Chondrocyte (in vitro differentiated cells): ENCODE measurements at regions not wholly inside any gene's neighbourhood (a gene's known extent, or its start where the extent isn't known, plus 50 kb on each side); places are given as distances from the start of the nearest gene placed in this dataset.

Source experiments
- DNase-seq: peaks from one replicate; pipeline ENCODE4 v3.0.0; 2021; ENCODE audit warnings: mixed read lengths, low spot score
- H3K27ac Mint-ChIP-seq: one replicate; pipeline ENCODE4 v1.8.0; 2021; ENCODE audit warnings: mild to moderate bottlenecking, moderate library complexity, mixed read lengths; ENCODE audit not compliant: unreplicated experiment
- H3K27me3 Mint-ChIP-seq: 2 replicates; pipeline ENCODE4 v1.8.0; 2021; ENCODE audit warnings: low read depth, mixed read lengths
- H3K36me3 Mint-ChIP-seq: 2 replicates; pipeline ENCODE4 v1.8.0; 2021; ENCODE audit warnings: low read depth, mixed read lengths
- H3K4me1 Mint-ChIP-seq: 2 replicates; pipeline ENCODE4 v1.8.0; 2021; ENCODE audit warnings: low read depth, mild to moderate bottlenecking, mixed read lengths
- H3K4me3 Mint-ChIP-seq: one replicate; pipeline ENCODE4 v1.8.0; 2021; ENCODE audit warnings: mild to moderate bottlenecking, moderate library complexity, mixed read lengths; ENCODE audit not compliant: unreplicated experiment
- H3K9me3 Mint-ChIP-seq: 2 replicates; pipeline ENCODE4 v1.8.0; 2021; ENCODE audit warnings: low read depth, mixed read lengths
- CTCF ChIP-seq: fragments of 200-600 bp; sonication (generic); IDR thresholded peaks from 2 replicates; pipeline ENCODE4 v1.5.0; 2021; ENCODE audit warnings: antibody characterized with exemption, mild to moderate bottlenecking, moderate library complexity

GRCh38 chr6:98576791-98577190 lies 257.6 kb upstream of the POU3F2 start:
- Mint-ChIP-seq H3K27me3 (no peaks in the 10 kb centered on the region), H3K4me1 (peaks cover 49% of the 10 kb centered on the region), H3K36me3 (no peaks in the 10 kb centered on the region), H3K27ac (no peak overlapping the region), H3K4me3 (no peak overlapping the region), H3K9me3 (no peaks in the 10 kb centered on the region)
- no peak for DNase-seq
- TF ChIP-seq CTCF, result no peak

DNA sequence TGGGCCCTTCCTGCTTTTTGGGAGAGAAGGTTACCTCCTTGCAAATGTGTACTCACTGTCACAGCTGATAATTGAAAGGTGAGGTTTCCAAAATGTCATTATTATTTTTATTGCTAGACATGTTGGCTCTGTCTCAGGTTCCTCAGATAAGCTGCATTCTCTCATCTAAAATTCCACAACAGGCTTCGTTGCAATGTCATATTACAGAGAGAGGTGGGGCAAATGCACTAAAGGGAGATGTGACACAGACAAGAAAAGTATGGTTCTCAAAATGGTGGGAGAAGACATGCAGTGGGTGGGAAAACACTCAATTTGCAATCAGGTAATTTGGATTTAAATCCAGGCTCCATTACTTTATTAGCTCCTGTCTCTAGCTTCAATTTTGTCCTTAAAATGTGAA lies 256.4 kb upstream of the POU3F2 start:
- no peak for DNase-seq
- H3K4me1 Mint-ChIP-seq, result peaks cover 51% of the 10 kb centered on the region
- no peak overlapping the region for H3K27ac Mint-ChIP-seq

DNA sequence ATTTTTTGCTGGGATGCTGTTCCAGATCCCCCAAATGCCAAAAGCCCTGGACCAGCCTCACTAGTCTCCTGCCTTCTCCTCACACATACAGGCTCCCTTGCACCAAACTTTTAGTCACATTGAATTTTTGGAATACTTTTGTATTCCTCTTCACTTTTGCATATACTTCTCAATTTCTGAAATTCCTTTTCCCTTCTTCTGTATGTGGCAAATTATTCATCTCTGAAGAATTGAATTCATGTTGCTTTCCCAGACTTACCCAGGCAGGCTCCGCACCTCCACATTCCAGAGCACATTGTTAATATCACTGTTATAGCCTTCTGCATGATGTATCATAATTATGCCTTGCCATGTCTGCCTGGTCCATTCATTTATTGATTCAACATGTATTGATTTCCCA lies 255.3 kb upstream of the POU3F2 start:
- peak overlapping the region; percentile 66 for H3K27ac Mint-ChIP-seq

More for the DNA sequence above, 256.4 kb upstream of the POU3F2 start:
- TF ChIP-seq CTCF, result no peak
- no peak overlapping the region for H3K4me3 Mint-ChIP-seq
- H3K36me3 Mint-ChIP-seq, result no peaks in the 10 kb centered on the region
- no peaks in the 10 kb centered on the region for H3K9me3 Mint-ChIP-seq
- H3K27me3 Mint-ChIP-seq, result no peaks in the 10 kb centered on the region

GRCh38 chr6:98579941-98580340 lies 254.4 kb upstream of the POU3F2 start:
- H3K36me3 Mint-ChIP-seq, result no peaks in the 10 kb centered on the region
- no peaks in the 10 kb centered on the region for H3K27me3 Mint-ChIP-seq
- H3K4me1 Mint-ChIP-seq, result peaks cover 43% of the 10 kb centered on the region
- TF ChIP-seq CTCF, result no peak
- DNase-seq, result no peak
- H3K27ac Mint-ChIP-seq, result peak overlapping the region; percentile 14
- H3K9me3 Mint-ChIP-seq, result no peaks in the 10 kb centered on the region
- H3K4me3 Mint-ChIP-seq, result no peak overlapping the region

More for the DNA sequence above, 255.3 kb upstream of the POU3F2 start:
- no peaks in the 10 kb centered on the region for H3K9me3 Mint-ChIP-seq
- H3K27me3 Mint-ChIP-seq, result no peaks in the 10 kb centered on the region
- no peak for DNase-seq
- H3K4me1 Mint-ChIP-seq, result peaks cover 51% of the 10 kb centered on the region
- TF ChIP-seq CTCF, result no peak
- no peak overlapping the region for H3K4me3 Mint-ChIP-seq
- no peaks in the 10 kb centered on the region for H3K36me3 Mint-ChIP-seq

GRCh38 chr6:98581705-98582104 lies 252.7 kb upstream of the POU3F2 start:
- Mint-ChIP-seq H3K27ac (no peak overlapping the region), H3K36me3 (no peaks in the 10 kb centered on the region)

More at GRCh38 chr6:98581705-98582104, 252.7 kb upstream of the POU3F2 start:
- H3K9me3 Mint-ChIP-seq, result no peaks in the 10 kb centered on the region
- H3K27me3 Mint-ChIP-seq, result no peaks in the 10 kb centered on the region
- H3K4me1 Mint-ChIP-seq, result peaks cover 35% of the 10 kb centered on the region
- no peak for TF ChIP-seq CTCF
- no peak for DNase-seq
- no peak overlapping the region for H3K4me3 Mint-ChIP-seq
